ENCODE measurements at regions not wholly inside any gene's neighbourhood (a gene's known extent, or its start where the extent isn't known, plus 50 kb on each side); places are given as distances from the start of the nearest gene placed in this dataset.

DNA sequence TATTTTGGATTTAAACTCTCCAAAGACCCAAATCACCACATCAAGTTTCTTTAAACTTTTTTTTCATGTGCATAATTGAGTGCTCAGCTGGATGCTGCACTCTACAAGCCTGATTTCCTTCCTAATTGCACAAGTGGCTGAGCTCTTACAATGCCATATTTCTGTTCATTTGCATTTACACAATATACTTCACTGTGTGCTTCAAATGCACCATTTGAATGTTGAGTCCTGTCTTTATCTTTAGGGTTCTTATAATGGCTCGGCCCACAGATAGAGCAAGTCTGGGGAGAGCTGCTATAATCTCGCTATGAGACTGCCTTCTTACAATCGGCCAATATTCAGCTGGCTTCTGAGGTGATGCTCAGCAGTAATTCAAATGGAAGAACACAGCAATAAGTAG lies 200.6 kb upstream of the MAP3K7 start (continued):
- TF ChIP-seq, protein P1, sequence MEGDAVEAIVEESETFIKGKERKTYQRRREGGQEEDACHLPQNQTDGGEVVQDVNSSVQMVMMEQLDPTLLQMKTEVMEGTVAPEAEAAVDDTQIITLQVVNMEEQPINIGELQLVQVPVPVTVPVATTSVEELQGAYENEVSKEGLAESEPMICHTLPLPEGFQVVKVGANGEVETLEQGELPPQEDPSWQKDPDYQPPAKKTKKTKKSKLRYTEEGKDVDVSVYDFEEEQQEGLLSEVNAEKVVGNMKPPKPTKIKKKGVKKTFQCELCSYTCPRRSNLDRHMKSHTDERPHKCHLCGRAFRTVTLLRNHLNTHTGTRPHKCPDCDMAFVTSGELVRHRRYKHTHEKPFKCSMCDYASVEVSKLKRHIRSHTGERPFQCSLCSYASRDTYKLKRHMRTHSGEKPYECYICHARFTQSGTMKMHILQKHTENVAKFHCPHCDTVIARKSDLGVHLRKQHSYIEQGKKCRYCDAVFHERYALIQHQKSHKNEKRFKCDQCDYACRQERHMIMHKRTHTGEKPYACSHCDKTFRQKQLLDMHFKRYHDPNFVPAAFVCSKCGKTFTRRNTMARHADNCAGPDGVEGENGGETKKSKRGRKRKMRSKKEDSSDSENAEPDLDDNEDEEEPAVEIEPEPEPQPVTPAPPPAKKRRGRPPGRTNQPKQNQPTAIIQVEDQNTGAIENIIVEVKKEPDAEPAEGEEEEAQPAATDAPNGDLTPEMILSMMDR (IDR thresholded peaks at IDR 0.05; ENCODE audit: control extremely low read depth in 1 of 3, insufficient read depth in 1 of 3, low read depth in 1 of 3, low read length in 3 of 3), result no peak
- TF ChIP-seq CHD1 (IDR thresholded peaks at IDR 0.05; ENCODE audit: low read depth, low read length), result no peak
- TF ChIP-seq, protein P2, sequence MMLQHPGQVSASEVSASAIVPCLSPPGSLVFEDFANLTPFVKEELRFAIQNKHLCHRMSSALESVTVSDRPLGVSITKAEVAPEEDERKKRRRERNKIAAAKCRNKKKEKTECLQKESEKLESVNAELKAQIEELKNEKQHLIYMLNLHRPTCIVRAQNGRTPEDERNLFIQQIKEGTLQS (IDR thresholded peaks at IDR 0.05; ENCODE audit: insufficient read depth, low read depth, low read length), result no peak
- TF ChIP-seq CREB1 (IDR thresholded peaks at IDR 0.05), result no peak
- TF ChIP-seq, protein P3, sequence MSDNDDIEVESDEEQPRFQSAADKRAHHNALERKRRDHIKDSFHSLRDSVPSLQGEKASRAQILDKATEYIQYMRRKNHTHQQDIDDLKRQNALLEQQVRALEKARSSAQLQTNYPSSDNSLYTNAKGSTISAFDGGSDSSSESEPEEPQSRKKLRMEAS (IDR thresholded peaks at IDR 0.05), result no peak
- TF ChIP-seq NANOG (IDR thresholded peaks at IDR 0.05; ENCODE audit: insufficient read depth, low read depth, low read length, poor library complexity, severe bottlenecking), result no peak
- no peak for TF ChIP-seq POLR2A (IDR thresholded peaks at IDR 0.05; ENCODE audit: control extremely low read depth in 1 of 2, low read depth in 2 of 2, low read length in 2 of 2)
- no peak for TF ChIP-seq YY1 (IDR thresholded peaks at IDR 0.05; ENCODE audit: low read depth, low read length)
- TF ChIP-seq GABPA (IDR thresholded peaks at IDR 0.05; ENCODE audit: borderline replicate concordance, insufficient read depth, low read length), result no peak
- TF ChIP-seq TAF1 (IDR thresholded peaks at IDR 0.05; ENCODE audit: low read depth, low read length), result no peak
- TF ChIP-seq TCF12 (IDR thresholded peaks at IDR 0.05; ENCODE audit: low read depth, low read length), result no peak

All from H1 (cell line).